GM19438 (cell line): ENCODE measurements at regions not wholly inside any gene's neighbourhood (a gene's known extent, or its start where the extent isn't known, plus 50 kb on each side); places are given as distances from the start of the nearest gene placed in this dataset.
"Not testable (repeated sequence)": the region's sequence is repeated elsewhere in the genome, so short reads cannot be mapped to it uniquely, and the experiment has no call there.

Experiments
- ATAC-seq: cut with Tn5 transposase; IDR thresholded peaks from one replicate; pipeline ENCODE4 v1.9.1; 2021; ENCODE audit warnings: low read depth; ENCODE audit not compliant: unreplicated experiment

DNA sequence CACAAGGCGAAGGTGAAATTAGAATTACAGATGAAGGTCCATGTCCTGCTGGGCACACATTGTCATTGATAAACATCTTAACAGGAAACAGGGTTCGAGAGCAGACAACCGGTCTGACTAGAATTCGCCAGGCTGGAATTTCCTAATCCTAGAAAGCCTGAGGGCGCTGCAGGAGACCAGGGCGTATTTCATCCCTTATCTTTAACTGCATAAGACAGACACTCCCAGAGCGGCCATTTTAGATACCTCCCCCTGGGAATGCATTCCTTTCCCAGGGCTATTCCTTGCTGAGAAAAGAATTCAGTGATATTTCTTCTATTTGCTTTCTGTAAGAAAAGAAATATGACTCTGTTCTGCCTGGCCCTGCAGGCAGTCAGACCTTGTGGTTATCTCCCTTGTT lies 357.7 kb downstream of the FAM170A start:
- not testable (repeated sequence) for ATAC-seq

DNA sequence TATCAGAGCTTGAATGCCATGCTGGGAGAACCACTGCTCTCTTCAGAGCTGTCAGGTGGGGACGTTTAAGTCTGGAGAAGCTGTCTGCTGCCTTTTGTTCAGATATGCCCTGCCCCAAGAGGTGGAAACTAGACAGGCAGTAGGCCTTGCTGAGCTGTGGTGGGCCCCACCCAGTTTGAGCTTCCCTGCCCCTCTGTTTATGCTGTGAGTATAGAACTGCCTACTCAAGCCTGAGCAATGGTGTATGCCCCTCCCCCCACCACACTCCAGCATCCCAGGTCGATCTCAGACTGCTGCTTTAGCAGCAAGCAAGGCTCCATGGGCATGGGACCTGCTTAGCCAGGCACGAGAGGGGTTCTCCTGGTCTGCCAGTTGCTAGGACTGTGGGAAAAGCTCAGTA lies 362.3 kb downstream of the FAM170A start:
- no peak for ATAC-seq

DNA sequence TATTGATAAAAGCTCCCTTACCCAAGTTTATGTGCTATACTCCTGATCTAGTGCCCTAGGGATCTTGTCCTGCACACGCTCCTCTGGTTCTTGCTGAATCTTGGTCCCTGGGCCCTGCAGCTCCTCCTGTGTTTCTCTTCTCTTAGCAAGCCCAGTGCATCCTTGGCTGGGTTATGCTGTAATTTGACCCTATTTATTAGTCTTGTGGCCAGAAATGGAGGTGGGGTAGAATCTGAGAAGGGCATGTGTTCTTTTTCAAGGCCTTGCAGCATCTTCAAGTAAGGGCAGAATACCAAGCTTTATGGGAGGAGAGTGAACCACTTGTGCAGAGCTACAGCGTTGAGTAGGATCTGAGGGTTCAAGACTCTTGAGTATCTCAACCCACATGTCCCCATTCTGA lies 366.8 kb downstream of the FAM170A start:
- no peak for ATAC-seq

DNA sequence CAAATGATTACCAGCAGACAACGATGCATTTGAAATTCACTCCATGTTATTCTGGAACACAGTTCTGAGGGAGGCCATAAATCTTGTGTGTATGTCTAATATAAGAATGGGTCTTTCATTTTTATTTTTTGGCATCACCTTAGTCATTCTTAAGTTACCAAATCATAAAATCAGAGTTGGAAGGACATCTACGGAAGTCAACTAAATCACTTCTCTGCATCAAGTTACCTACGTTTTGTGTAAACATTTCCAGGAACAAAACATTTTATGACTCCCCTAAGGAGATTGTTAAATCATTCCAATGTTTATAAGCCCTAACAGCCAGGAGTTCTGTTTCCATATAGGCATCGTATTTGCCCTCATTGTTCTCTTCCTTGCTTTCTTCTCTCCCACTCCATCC lies 378.2 kb downstream of the FAM170A start:
- ATAC-seq: no peak

DNA sequence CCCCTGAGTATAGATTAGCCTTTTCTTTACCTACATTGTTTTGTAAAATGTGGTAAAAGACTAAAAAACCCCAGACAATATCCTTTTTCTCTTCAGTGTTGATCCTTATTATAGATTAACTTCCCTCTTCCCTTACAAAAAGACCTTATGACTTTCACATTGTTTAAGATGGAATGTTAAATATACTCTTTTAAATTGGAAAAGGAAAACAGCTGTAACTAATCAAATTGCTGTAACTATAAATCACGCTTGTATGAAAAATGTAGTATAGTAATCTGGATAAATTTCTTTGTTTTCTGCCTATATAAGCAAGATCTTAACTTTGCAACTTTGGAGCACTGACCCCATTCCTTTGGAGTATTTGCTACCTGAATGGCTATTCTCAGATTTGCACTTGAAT lies 383.1 kb downstream of the FAM170A start:
- no peak for ATAC-seq

DNA sequence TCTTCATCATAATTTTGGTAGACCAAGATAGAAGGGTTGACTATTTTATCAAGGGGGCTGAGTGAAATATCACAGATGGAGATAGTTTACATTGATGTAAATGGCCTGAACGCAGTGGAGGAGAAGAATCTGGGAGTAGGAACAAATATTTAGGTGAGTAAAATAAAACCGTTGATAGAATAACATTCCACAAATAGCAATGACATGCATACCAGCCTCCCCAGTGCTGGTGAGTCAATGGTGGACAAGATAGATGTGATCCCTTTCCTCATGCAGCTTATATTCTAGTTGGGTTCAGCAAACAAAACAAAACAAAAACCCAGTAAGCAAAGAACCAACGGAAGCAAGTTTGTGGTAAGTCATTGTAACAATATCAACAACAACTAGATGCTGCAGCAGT lies 385.2 kb downstream of the FAM170A start:
- no peak for ATAC-seq

DNA sequence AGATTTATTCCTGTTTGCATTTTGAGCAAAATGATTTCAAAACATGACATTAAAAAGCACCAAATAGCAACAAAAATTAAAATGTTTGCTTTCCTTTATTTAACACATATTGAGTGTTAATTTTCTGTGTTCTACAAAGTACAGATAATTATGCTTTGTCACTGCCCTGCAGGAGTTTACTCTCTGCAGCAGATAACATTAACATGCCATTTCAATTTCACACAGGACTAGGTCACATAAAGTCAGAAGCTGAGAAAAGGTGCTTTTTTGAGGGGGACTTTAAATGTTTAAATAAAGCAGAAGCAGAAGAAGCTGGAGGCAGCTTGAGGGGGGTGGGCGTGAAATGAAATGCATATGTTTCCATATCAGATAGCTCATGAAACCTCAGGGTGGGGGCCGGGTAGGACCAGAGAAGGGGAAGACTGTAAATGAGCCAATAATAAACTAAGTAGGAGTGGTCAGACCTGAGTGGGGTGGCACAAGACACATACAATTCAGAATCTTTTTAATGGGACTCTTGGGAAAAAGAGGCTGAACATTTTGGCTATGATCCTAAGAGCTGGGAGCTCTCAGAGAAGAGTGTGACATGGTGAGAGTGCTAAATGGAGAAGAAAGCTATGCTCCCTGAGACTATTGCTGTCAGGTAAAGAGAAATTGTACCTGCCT lies 387.5 kb downstream of the FAM170A start:
- ATAC-seq: no peak

DNA sequence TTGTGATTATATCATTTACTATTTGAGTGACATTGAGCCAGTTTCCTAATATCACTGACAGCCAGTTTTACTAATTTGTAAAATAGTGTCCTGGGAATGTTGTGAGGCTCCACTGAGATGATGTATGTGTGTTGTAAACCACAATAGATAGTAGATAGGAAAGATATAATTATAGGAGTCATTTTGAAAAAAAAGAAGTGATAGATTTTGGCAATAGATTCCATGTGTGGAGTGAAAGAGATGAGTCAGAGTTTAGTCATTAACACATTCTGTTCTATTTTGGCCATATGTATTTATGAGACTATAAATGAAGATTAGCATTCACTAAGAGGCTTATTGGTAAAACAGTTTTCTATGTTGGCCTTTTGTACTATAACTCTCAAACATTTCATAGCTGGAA lies 388.2 kb downstream of the FAM170A start:
- no peak for ATAC-seq

DNA sequence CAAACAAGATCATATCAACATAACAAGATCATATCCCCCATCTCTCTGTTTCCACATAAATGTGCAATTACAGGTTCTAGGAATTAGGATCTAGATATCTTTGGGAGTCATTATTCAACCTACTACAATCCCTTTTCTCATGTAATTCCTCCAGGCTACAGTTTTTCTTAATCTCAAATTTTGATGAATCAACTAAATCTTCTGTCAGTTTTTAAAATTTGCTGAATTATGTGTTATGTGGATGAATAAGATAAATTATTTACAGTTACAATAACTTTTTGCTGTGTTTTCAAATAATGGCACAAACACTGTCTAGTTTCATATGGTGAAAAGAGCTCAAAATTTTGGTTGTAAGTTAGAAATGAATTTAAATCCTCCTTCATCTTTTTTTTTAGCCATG lies 405.8 kb downstream of the FAM170A start:
- ATAC-seq: no peak

DNA sequence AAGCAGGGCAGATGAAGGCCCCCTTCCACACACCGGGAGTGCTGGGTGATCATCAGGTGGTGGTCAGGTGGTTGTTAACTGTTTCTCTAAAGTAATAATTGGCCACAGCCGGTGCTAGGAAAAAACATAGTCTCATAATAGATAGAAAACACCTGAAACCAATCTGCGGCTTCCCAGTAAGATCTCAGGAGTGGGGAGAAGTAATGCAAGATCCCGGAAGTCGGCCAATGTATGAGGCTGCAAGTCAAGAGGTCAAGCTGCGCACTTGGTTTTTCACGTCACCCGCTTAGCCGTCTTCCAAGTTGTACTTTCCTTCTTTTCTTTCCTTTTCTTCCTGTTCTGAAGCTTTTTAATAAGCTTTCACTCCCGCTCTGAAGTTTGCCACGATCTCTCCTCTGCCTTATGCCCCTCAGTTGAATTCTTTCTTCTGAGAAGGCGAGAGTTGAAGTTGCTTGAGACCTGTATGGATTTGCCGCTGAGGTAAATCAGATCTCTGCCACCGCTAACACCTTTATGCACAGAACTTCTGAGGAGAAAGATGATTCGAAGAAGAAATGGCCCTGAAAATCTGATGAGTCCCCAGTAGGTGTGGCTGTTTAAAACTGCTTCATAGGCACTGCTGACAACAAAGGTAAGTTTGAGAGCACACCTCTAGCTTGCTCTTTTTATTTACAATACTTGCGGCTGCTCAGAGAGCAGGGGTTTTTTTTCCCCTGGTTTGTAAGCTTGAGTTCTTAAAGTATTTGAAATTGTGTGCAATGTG lies 406.6 kb downstream of the FAM170A start:
- ATAC-seq: no peak

DNA sequence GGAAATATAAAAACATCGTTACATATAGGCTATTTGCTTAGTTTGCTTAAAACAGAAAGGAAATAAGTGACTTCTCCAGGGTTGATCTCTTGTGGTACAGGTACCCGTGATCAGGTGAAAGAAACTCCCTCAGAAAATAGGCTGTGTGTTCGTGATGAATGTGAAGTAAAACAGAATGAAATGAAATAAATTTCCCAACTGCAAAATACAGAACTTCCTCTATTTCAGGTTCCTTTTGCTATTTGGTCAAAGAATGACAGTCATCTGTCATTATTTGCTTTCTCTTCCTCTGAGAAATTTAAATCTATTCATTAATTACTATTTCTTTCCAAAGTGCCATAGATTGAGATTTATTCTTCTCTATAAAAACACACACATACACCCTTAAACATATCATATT lies 408.1 kb downstream of the FAM170A start:
- ATAC-seq: no peak

DNA sequence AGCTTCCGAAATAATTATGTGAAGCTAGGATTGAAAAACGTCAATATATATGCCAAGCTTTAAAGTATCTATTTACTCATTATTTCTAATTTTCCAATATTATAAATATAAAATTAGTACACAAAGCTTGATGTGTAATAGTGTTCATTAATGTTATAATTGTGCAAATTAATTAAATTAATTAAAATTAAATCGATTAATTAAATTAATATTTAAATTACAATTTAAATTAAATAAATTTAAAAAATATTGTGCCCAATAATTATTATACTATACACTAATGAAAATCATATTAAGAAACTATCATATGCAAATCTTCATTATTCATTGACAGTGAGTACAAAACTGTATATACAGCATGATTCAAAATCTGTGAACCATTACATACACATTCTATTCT lies 409.8 kb downstream of the FAM170A start:
- no peak for ATAC-seq

DNA sequence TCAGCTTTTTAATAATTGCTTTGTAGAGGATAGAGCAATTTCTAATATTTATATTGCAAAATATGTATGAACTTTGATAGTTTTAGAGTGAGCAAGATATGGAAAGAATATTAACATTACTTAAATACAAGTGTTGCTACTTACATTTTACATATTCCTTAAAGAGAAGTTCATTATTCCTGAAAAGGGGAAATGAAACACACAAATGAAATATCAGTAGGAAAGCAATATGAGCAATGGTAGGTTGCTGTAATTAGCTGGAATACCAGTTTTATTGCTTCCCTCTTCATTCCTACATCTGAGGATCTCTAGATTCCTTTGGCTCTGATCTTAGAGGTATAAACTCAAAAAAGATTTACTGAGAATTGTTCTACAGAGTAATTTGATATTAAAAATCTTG lies 414.1 kb downstream of the FAM170A start:
- no peak for ATAC-seq

DNA sequence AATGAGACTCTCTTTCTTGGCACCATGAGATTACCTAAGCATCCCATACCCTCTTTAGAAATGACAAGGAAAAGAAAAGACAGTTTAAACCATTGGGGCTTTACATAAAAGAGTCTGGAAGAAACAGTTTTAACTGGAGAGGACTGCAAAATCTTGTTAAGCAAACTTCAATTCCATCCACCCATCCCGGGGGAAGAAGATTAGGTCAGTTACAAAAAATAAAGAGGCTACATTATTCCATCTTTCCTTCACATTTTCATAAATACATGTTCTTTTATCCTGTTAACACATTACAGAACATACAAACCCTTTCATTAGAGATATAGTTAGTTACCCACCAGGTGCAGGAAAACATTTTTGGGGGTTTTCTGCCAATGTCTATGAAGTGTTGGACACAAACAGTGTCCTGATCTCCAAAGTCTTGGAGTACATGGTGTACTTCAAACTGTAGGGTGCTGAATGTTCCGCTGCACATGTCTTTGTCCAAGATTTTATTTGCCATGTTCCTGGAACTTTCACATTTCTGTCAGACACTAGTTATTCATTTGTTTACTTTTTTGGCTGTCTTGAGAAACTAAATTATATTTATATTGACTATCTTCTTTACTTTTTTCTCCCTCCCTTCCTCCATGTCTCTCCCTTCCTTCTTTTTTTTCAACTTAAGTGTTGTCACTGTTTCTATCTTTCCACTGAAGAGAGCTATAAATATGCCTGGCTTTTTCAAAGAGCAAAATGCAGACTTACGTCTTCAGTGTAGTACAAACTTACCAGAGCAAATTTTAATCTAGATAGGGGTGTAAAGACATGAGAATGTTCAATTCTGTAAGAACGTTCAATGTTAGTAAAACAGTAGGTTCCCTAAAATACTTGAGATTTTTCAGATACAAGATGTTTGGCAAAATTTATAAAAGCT lies 410.9 kb upstream of the PRR16 start:
- no peak for ATAC-seq

DNA sequence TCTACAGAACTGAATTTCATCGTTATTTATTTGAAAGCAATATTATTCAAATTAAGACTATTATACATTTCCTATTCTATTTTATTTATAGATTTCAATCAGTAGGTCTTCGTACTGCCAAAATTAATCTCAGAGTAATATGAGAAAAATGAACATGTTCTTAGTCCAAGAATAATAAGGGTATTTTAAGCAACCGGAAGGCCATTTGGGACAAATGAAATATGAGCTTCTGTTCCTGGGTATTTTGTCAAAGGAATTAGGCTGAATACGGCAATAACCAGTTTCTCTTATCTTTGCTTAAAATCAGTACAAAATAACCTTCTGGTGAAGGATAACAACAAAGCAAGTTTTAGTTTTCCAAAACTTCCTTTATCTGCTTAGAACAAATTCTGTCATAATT lies 410.3 kb upstream of the PRR16 start:
- ATAC-seq: no peak

DNA sequence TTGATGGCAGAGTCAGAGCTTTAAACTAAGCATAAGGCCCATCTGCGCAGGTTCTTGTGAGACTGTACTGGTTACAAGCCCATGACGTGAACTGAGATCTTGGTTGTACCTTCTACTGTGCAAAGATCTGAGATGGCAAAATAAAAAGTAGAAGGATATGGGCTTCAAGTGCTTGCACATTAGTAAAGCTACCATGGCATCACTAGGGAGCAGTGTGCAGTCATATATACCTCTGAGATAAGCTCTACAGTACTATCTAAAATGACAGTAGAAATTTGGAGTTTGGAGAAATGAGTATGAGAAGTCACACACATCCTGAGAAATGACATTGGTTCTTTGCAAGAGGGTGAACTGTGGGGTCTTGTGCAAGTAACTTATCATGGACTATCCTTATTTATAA lies 408.2 kb upstream of the PRR16 start:
- no peak for ATAC-seq

DNA sequence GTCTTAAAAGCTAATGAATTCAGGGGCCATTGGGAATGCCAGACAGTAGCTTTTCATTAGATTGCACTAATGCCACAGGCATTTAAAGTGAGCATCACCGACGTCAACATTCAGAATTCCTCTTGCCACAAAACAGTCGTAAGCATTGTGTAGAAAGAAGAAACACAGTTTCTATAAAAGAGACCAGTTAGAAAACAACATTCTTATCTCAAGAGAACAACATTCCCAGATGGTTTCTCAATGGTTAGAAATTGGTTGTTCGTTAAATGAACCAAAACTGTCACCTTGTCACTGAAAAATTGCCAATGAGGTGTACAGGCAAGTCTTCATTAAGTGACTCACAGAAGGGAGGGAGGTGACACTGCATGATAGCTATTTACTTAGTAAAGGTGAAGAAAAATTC lies 401.6 kb upstream of the PRR16 start:
- ATAC-seq: no peak

DNA sequence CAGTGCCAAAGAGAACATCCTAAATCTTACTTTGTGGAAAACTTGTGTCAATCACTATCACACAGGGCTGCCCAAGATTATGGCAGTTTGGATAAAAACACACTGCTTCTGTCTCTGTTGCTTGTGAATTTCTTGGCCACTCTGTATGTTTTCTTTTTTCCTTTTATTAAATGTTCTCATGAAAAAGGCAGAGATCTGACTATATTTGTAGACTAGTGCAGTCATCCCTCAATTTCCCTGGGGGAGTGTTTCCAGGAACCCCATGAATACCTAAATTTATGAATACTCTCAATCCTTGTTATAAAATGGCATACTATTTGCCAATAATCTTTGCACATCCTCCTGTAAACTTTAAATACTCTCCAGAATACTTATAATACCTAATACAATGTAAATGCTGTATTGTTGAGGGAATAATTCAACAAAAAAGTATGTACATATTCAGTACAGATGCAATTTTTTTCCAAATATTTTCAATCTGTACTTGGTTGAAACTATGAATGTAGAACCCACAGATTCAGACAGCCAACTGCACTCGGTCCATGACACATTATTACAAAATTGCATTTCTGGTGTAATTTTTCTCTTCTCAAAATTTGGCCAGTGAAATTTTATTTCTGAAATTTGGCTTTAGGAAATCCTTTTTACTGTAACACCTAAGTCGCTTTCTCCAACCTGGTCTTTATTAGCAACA lies 391.9 kb upstream of the PRR16 start:
- no peak for ATAC-seq

DNA sequence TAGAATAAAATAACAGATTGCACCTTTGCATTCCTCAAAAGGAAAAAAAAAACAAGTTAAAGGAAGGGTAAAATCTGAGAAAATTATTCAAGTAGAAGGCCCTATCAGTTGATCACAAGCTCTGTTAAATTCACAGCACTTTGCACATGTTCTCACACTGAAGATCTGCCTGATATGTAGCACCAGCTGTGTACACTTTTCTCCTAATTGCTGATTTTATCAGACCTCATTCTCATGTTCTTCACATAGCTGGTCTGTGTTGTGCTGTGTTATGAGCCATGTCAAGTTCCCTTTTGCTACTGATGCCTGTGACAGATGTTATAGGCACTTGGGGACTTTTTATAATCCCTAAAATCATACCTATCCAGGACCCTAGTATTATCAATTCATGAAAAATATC lies 390.4 kb upstream of the PRR16 start:
- ATAC-seq: no peak

DNA sequence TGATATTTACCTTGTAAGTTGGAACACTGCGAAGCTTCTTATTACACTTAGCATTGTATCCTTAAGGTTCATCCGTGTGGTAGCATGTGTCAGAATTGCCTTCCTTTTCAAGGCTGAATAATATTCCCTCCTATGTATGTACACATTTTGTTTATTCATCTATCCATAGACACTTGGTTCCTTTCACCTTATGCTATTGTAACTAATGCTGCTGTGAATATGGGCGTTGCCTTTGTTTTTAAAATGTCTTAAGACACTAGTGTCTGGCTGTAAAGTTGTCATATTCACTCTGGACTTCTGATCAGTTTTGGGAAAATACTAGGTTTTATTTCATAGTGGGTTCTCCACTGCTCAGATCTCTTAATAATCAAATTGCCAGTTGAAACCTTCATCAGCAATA lies 383.3 kb upstream of the PRR16 start:
- no peak for ATAC-seq
